Stomach (tissue), 4 donors: ENCODE measurements at regions not wholly inside any gene's neighbourhood (a gene's known extent, or its start where the extent isn't known, plus 50 kb on each side); places are given as distances from the start of the nearest gene placed in this dataset.

ENCODE experiments used
- EP300 ChIP-seq: sonication (generic); formaldehyde crosslinking; IDR thresholded peaks from one replicate; pipeline ENCODE4 v1.6.1; 2017; ENCODE audit warnings: antibody characterized with exemption
- POLR2A ChIP-seq, 4 donors: fragments of 450-650 bp; IDR thresholded peaks; one replicate each; pipeline ENCODE4 v1.6.1; 2016; ENCODE audit warnings: antibody characterized with exemption in 4 of 4, control low read depth in 2 of 4, mild to moderate bottlenecking in 1 of 4, moderate library complexity in 1 of 4
- POLR2AphosphoS5 ChIP-seq, 3 donors: sonication (generic); formaldehyde crosslinking; IDR thresholded peaks; one replicate each; pipeline ENCODE4 v1.6.1; 2016; ENCODE audit warnings: antibody characterized with exemption in 3 of 3
- TF ChIP-seq, protein P1 (sequence below), 7 experiments: fragments of 450-650 bp in 4 of 7; fragments of 200-600 bp in 3 of 7; sonication (generic) in 3 of 7; IDR thresholded peaks; one replicate each; pipeline ENCODE4 v1.5.1; 2016 to 2019; ENCODE audit warnings: antibody characterized with exemption in 7 of 7, control low read depth in 2 of 7, mild to moderate bottlenecking in 1 of 7

GRCh38 chr4:83922402-83922801 lies 386.5 kb downstream of the GPAT3 start:
- no peak for TF ChIP-seq POLR2A (IDR thresholded peaks at IDR 0.05)
- TF ChIP-seq, protein P1, sequence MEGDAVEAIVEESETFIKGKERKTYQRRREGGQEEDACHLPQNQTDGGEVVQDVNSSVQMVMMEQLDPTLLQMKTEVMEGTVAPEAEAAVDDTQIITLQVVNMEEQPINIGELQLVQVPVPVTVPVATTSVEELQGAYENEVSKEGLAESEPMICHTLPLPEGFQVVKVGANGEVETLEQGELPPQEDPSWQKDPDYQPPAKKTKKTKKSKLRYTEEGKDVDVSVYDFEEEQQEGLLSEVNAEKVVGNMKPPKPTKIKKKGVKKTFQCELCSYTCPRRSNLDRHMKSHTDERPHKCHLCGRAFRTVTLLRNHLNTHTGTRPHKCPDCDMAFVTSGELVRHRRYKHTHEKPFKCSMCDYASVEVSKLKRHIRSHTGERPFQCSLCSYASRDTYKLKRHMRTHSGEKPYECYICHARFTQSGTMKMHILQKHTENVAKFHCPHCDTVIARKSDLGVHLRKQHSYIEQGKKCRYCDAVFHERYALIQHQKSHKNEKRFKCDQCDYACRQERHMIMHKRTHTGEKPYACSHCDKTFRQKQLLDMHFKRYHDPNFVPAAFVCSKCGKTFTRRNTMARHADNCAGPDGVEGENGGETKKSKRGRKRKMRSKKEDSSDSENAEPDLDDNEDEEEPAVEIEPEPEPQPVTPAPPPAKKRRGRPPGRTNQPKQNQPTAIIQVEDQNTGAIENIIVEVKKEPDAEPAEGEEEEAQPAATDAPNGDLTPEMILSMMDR (IDR thresholded peaks at IDR 0.05), result no peak
- no peak for TF ChIP-seq POLR2AphosphoS5 (IDR thresholded peaks at IDR 0.05)
- no peak for TF ChIP-seq EP300
